Naive thymus-derived CD8-positive, alpha-beta T cell (primary cell): ENCODE measurements at regions not wholly inside any gene's neighbourhood (a gene's known extent, or its start where the extent isn't known, plus 50 kb on each side); places are given as distances from the start of the nearest gene placed in this dataset.

Experiments
- ATAC-seq, 2 donors: fragments of 150-1000 bp; cut with Tn5 transposase in 1 of 2; sonication (Bioruptor Pico), chemical (Tn5 transposase) in 1 of 2; 1 replicate in 1 of 2; 2 replicates in 1 of 2; pipeline ENCODE4 v1.10.0; 2021; ENCODE audit warnings: mild to moderate bottlenecking in 2 of 2, moderate library complexity in 2 of 2
- POLR2A ChIA-PET: fragments of 350-600 bp; sonication (Branson Sonifier 250); formaldehyde crosslinking; loops from one replicate; lab custom pipeline; 2021; ENCODE audit warnings: antibody characterized with exemption; lab: Charles Lee
- DNase-seq, 10 donors: peaks; one replicate each; pipeline versions ENCODE4 v3.0.0 to v3.0.0-alpha.2; 2020 to 2022
- H3K27ac Mint-ChIP-seq, 10 donors: one replicate each; pipeline ENCODE4 v1.8.0; 2020 to 2022; ENCODE audit warnings: mild to moderate bottlenecking in 10 of 10, mixed read lengths in 10 of 10, moderate library complexity in 4 of 10, inconsistent platforms in 1 of 10
- H3K27me3 Mint-ChIP-seq, 5 donors: one replicate each; pipeline ENCODE4 v1.8.0; 2021 to 2022; ENCODE audit warnings: mixed read lengths in 5 of 5
- H3K36me3 Mint-ChIP-seq, 3 donors: one replicate each; pipeline ENCODE4 v1.8.0; 2020 to 2022; ENCODE audit warnings: mixed read lengths in 3 of 3, mild to moderate bottlenecking in 2 of 3, inconsistent platforms in 1 of 3
- H3K4me1 Mint-ChIP-seq, 4 donors: one replicate each; pipeline ENCODE4 v1.8.0; 2021 to 2022; ENCODE audit warnings: mixed read lengths in 4 of 4
- H3K4me3 Mint-ChIP-seq, 10 donors: one replicate each; pipeline ENCODE4 v1.8.0; 2020 to 2022; ENCODE audit warnings: mild to moderate bottlenecking in 10 of 10, mixed read lengths in 10 of 10, moderate library complexity in 6 of 10, inconsistent platforms in 1 of 10
- H3K9me3 Mint-ChIP-seq, 9 donors: one replicate each; pipeline ENCODE4 v1.8.0; 2020 to 2022; ENCODE audit warnings: mixed read lengths in 9 of 9, mild to moderate bottlenecking in 3 of 9, inconsistent platforms in 1 of 9, moderate library complexity in 1 of 9

- no peak for DNase-seq
- no peak for ATAC-seq
- Mint-ChIP-seq H3K27ac (no peak overlapping the region), H3K4me3 (no peak overlapping the region), H3K9me3 (no peaks in the 10 kb centered on the region), H3K36me3 (no peaks in the 10 kb centered on the region), H3K4me1 (no peaks in the 10 kb centered on the region), H3K27me3 (peaks cover 0 to 10% (median 4%) of the 10 kb centered on the region in 5 donors)
- POLR2A ChIA-PET = no interaction called here
Observed at GRCh38 chr6:113526553-113526952, 330.6 kb upstream of the MARCKS start.

GRCh38 chr6:113526995-113527394, 330.1 kb upstream of the MARCKS start:
- H3K27me3 Mint-ChIP-seq = peaks cover 0 to 10% (median 4%) of the 10 kb centered on the region in 5 donors
- no peak overlapping the region for H3K27ac Mint-ChIP-seq
- H3K4me1 Mint-ChIP-seq = no peaks in the 10 kb centered on the region
- no peak overlapping the region for H3K4me3 Mint-ChIP-seq
- DNase-seq (no peak), ATAC-seq (no peak)
- POLR2A ChIA-PET = no interaction called here
- no peaks in the 10 kb centered on the region for H3K36me3 Mint-ChIP-seq
- no peaks in the 10 kb centered on the region for H3K9me3 Mint-ChIP-seq

DNA sequence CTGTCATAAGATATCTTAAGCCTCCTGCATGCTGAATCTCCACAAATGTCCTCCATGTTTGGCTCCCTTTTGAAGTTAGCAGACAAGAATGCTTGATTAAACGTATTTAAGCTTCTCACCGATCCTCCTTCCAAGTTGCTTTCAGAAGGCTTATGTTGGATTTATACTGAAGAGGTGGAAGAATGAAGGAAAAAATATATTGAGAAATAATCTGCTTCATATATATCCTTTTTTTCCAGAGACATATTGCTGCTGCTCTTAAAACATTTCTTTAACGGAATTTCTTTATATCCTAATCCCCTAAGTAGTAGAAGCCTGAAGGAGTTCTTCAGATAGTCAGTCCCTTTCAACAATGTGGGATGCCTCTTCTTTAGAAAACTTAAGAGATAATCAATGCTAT, 329.0 kb upstream of the MARCKS start:
- Mint-ChIP-seq H3K4me3 (no peak overlapping the region), H3K36me3 (no peaks in the 10 kb centered on the region), H3K27ac (no peak overlapping the region), H3K9me3 (no peaks in the 10 kb centered on the region), H3K4me1 (no peaks in the 10 kb centered on the region), H3K27me3 (peaks cover 0 to 10% (median 4%) of the 10 kb centered on the region in 5 donors)
- POLR2A ChIA-PET = no interaction called here
- DNase-seq (no peak), ATAC-seq (no peak)

- Mint-ChIP-seq H3K4me3 (no peak overlapping the region), H3K36me3 (no peaks in the 10 kb centered on the region), H3K9me3 (no peaks in the 10 kb centered on the region), H3K27me3 (peaks cover 0 to 10% (median 2%) of the 10 kb centered on the region in 5 donors), H3K27ac (no peak overlapping the region), H3K4me1 (no peaks in the 10 kb centered on the region)
- POLR2A ChIA-PET = no interaction called here
- ATAC-seq (no peak), DNase-seq (no peak)
Observed at GRCh38 chr6:113529196-113529595, 327.9 kb upstream of the MARCKS start.

DNA sequence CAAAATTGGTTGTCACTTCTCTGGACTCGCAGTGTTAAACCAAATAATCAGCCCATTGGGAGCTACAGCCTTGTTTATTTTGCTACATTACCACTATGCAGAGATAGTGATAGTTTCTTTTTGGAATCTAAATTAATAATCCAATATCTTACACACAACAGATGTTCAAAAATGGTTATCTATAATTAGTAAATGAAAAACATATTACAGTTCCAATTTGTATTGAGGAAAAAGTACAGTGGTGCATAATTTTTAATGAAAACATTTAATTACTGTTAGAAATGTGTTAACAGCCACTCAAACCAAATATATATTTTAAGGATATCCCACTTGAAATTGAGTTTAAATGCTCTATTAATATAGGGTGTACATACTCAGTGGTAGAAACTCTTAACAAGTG, 327.3 kb upstream of the MARCKS start:
- H3K27ac Mint-ChIP-seq = no peak overlapping the region
- POLR2A ChIA-PET = no interaction called here
- H3K27me3 Mint-ChIP-seq = peaks cover 0 to 9% (median 2%) of the 10 kb centered on the region in 5 donors
- no peaks in the 10 kb centered on the region for H3K4me1 Mint-ChIP-seq
- DNase-seq (no peak), ATAC-seq (no peak)
- no peaks in the 10 kb centered on the region for H3K9me3 Mint-ChIP-seq
- no peak overlapping the region for H3K4me3 Mint-ChIP-seq
- no peaks in the 10 kb centered on the region for H3K36me3 Mint-ChIP-seq

- no peaks in the 10 kb centered on the region for H3K36me3 Mint-ChIP-seq
- peak overlapping the region in 1 of 10 donors; percentile 24 for H3K27ac Mint-ChIP-seq
- POLR2A ChIA-PET = no interaction called here
- DNase-seq = no peak
- peaks cover 0 to 4% (median 2%) of the 10 kb centered on the region in 5 donors for H3K27me3 Mint-ChIP-seq
- H3K9me3 Mint-ChIP-seq = no peaks in the 10 kb centered on the region
- no peaks in the 10 kb centered on the region for H3K4me1 Mint-ChIP-seq
- no peak overlapping the region for H3K4me3 Mint-ChIP-seq
- ATAC-seq = no peak
Observed at GRCh38 chr6:113530769-113531168, 326.4 kb upstream of the MARCKS start.

- H3K27me3 Mint-ChIP-seq = peaks cover 0 to 3% (median 0%) of the 10 kb centered on the region in 5 donors
- H3K36me3 Mint-ChIP-seq = no peaks in the 10 kb centered on the region
- no peak for ATAC-seq
- no peak for DNase-seq
- POLR2A ChIA-PET = no interaction called here
- H3K4me3 Mint-ChIP-seq = no peak overlapping the region
- H3K4me1 Mint-ChIP-seq = no peaks in the 10 kb centered on the region
- H3K9me3 Mint-ChIP-seq = peaks cover 0 to 2% (median 0%) of the 10 kb centered on the region in 9 donors
- no peak overlapping the region for H3K27ac Mint-ChIP-seq
Observed at GRCh38 chr6:113539202-113539601, 317.9 kb upstream of the MARCKS start.

DNA sequence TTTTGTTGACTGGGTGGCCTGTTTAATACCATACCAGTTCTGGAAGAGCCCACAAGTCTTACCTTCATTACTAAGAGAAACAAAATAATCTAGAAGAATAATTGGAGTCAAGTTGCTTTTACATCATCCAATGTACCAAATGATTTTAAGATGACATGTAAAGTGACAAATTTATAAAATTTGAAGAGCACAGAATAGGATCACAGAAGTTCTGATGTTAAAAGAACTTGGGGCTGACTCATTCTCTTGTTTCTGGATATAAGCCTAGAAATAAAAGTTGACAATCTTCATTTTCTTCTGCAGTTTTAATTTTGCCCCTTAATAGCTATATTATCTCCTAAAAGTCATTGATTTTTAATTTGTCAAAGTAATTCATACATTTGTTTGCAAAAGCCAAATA, 317.5 kb upstream of the MARCKS start:
- Mint-ChIP-seq H3K27me3 (peaks cover 0 to 3% (median 0%) of the 10 kb centered on the region in 5 donors), H3K9me3 (peaks cover 0 to 2% (median 0%) of the 10 kb centered on the region in 9 donors), H3K36me3 (no peaks in the 10 kb centered on the region), H3K4me1 (no peaks in the 10 kb centered on the region), H3K4me3 (no peak overlapping the region), H3K27ac (no peak overlapping the region)
- ATAC-seq (no peak), DNase-seq (no peak)
- POLR2A ChIA-PET = no interaction called here

- POLR2A ChIA-PET = no interaction called here
- H3K9me3 Mint-ChIP-seq = peaks cover 0 to 2% (median 0%) of the 10 kb centered on the region in 9 donors
- H3K4me1 Mint-ChIP-seq = no peaks in the 10 kb centered on the region
- DNase-seq (no peak), ATAC-seq (no peak)
- no peak overlapping the region for H3K4me3 Mint-ChIP-seq
- peaks cover 0 to 6% (median 0%) of the 10 kb centered on the region in 3 donors for H3K36me3 Mint-ChIP-seq
- no peak overlapping the region for H3K27ac Mint-ChIP-seq
- peaks cover 0 to 3% (median 0%) of the 10 kb centered on the region in 5 donors for H3K27me3 Mint-ChIP-seq
Observed at GRCh38 chr6:113540466-113540865, 316.7 kb upstream of the MARCKS start.

DNA sequence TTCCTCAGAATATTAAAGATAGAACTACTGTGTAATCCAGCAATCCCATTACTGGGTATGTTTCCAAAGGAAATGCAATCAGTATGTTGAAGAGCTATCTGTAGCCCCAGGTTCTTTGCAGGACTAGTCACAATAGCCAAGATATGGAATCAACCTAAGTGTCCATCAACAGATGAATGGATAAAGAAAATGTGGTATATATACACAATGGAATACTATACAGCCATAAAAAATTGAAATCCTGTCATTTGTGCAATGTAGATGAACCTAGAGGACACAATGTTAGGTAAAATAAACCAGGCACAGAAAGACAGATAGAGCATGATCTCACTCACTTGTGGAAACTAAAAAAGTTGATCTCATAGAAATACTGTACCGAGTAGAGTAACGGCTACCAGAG, 306.0 kb upstream of the MARCKS start:
- no peak overlapping the region for H3K27ac Mint-ChIP-seq
- POLR2A ChIA-PET = no interaction called here
- DNase-seq (no peak), ATAC-seq (no peak)
- no peaks in the 10 kb centered on the region for H3K36me3 Mint-ChIP-seq
- H3K4me3 Mint-ChIP-seq = no peak overlapping the region
- H3K4me1 Mint-ChIP-seq = no peaks in the 10 kb centered on the region
- peaks cover 0 to 34% (median 12%) of the 10 kb centered on the region in 9 donors for H3K9me3 Mint-ChIP-seq
- peaks cover 0 to 2% (median 0%) of the 10 kb centered on the region in 5 donors for H3K27me3 Mint-ChIP-seq

GRCh38 chr6:113556775-113557174, 300.4 kb upstream of the MARCKS start:
- Mint-ChIP-seq H3K4me1 (no peaks in the 10 kb centered on the region), H3K9me3 (peaks cover 0 to 7% (median under 1%) of the 10 kb centered on the region in 9 donors), H3K4me3 (no peak overlapping the region), H3K27me3 (peaks cover 0 to 3% (median 0%) of the 10 kb centered on the region in 5 donors), H3K27ac (no peak overlapping the region), H3K36me3 (no peaks in the 10 kb centered on the region)
- POLR2A ChIA-PET = no interaction called here
- ATAC-seq (no peak), DNase-seq (no peak)

GRCh38 chr6:113558431-113558830, 298.7 kb upstream of the MARCKS start:
- H3K9me3 Mint-ChIP-seq = peaks cover 0 to 3% (median 0%) of the 10 kb centered on the region in 9 donors
- ATAC-seq = no peak
- H3K4me3 Mint-ChIP-seq = no peak overlapping the region
- no peaks in the 10 kb centered on the region for H3K36me3 Mint-ChIP-seq
- DNase-seq = no peak
- POLR2A ChIA-PET = no interaction called here
- no peak overlapping the region for H3K27ac Mint-ChIP-seq
- peaks cover 0 to 5% (median 0%) of the 10 kb centered on the region in 5 donors for H3K27me3 Mint-ChIP-seq
- no peaks in the 10 kb centered on the region for H3K4me1 Mint-ChIP-seq

DNA sequence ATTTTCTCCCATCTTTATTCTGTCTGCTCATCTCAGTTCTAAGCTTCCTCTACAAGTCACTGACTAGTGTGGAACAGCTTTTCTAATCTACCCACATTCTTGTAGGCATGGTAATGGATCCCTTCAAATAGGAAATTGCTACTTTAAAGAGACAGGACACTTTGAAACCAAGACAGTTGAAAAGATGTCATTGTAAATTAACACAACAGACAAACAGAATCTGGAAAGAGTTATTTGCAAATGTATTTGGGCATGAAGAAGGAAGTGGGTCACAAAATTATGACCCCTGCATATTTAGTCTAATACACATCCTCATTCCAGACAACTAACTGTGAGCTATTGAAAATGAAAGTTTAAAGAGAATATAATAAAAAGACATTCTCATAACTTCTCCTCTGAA, 298.2 kb upstream of the MARCKS start:
- Mint-ChIP-seq H3K4me1 (no peaks in the 10 kb centered on the region), H3K36me3 (no peaks in the 10 kb centered on the region), H3K9me3 (peaks cover 0 to 3% (median 0%) of the 10 kb centered on the region in 9 donors), H3K27me3 (peaks cover 0 to 5% (median 0%) of the 10 kb centered on the region in 5 donors), H3K4me3 (no peak overlapping the region), H3K27ac (no peak overlapping the region)
- DNase-seq = no peak
- POLR2A ChIA-PET = no interaction called here
- ATAC-seq = no peak

DNA sequence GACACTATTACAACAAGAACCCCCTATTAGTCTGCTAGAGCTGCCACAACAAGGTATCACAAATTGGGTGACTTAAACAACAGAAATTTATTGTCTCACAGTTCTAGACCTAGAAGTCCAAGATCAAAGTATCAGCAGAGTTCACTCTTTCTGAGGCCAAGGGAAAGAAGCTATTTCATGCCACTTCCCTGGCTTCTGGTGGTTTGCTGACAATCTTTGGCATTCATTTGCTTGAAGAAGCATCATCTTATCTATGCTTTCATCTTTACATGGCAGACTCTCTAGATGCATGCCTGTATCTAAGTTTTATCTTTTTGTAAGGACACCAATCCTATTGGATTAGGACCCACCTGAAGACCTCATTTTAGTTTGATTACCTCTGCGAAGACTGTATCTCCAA, 296.8 kb upstream of the MARCKS start:
- POLR2A ChIA-PET = no interaction called here
- ATAC-seq = no peak
- DNase-seq = no peak
- Mint-ChIP-seq H3K27me3 (peaks cover 0 to 5% (median 2%) of the 10 kb centered on the region in 5 donors), H3K4me3 (no peak overlapping the region), H3K9me3 (peaks cover 0 to 3% (median 0%) of the 10 kb centered on the region in 9 donors), H3K36me3 (no peaks in the 10 kb centered on the region), H3K4me1 (peaks cover 0 to 5% (median 0%) of the 10 kb centered on the region in 4 donors), H3K27ac (no peak overlapping the region)
